ENCODE measurements at regions not wholly inside any gene's neighbourhood (a gene's known extent, or its start where the extent isn't known, plus 50 kb on each side); places are given as distances from the start of the nearest gene placed in this dataset.

DNA sequence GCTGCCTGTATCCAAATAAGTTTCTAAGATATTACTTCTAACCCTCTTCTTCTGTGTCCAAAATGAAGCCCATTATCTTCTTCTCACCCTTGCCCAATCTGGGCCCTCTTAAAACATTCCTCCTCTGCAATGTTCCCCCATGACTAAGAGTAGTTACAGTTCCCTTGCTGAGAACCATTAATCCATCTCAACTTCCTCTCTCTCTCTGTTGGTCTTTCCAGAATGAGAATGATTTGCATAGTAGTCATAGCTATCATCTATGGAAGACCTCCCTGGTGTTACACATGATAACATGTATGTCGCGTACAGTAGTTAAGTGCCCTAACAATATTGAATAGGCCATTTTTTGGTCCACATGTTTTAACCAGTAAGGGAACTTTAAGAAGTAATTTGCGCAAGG, 177.9 kb downstream of the ANXA2 start:
- no peaks in the 10 kb centered on the region for H3K27me3 ChIP-seq
- no peaks in the 10 kb centered on the region for H3F3A ChIP-seq (ENCODE audit: low read depth)
- Mint-ChIP-seq H3K4me3 (no peak overlapping the region), H3K4me1 (peaks cover 13% of the 10 kb centered on the region), H3K9me3 (no peaks in the 10 kb centered on the region), H3K36me3 (no peaks in the 10 kb centered on the region), H3K27ac (no peak overlapping the region), H3K27me3 (ENCODE audit: insufficient read depth, low read depth) (no peaks in the 10 kb centered on the region)
- no peak overlapping the region for H3K27ac ChIP-seq
- no peak overlapping the region for H3K4me3 ChIP-seq
- H3K79me2 ChIP-seq (ENCODE audit: low read depth), result no peaks in the 10 kb centered on the region
- no peak overlapping the region for H3K9ac ChIP-seq
- DNase-seq (ENCODE audit: low spot score), result no peak
- no peaks in the 10 kb centered on the region for H4K20me1 ChIP-seq (ENCODE audit: low read depth)
- no peak overlapping the region for H2AFZ ChIP-seq (replicated peaks)
- H3K9me3 ChIP-seq (ENCODE audit: low read depth), result no peaks in the 10 kb centered on the region
- no peak overlapping the region for H3K4me2 ChIP-seq
- TF ChIP-seq EZH2phosphoT487 (IDR thresholded peaks at IDR 0.05) (no peak), EZH2 (IDR thresholded peaks at IDR 0.05) (no peak)
- TF ChIP-seq, protein P1, sequence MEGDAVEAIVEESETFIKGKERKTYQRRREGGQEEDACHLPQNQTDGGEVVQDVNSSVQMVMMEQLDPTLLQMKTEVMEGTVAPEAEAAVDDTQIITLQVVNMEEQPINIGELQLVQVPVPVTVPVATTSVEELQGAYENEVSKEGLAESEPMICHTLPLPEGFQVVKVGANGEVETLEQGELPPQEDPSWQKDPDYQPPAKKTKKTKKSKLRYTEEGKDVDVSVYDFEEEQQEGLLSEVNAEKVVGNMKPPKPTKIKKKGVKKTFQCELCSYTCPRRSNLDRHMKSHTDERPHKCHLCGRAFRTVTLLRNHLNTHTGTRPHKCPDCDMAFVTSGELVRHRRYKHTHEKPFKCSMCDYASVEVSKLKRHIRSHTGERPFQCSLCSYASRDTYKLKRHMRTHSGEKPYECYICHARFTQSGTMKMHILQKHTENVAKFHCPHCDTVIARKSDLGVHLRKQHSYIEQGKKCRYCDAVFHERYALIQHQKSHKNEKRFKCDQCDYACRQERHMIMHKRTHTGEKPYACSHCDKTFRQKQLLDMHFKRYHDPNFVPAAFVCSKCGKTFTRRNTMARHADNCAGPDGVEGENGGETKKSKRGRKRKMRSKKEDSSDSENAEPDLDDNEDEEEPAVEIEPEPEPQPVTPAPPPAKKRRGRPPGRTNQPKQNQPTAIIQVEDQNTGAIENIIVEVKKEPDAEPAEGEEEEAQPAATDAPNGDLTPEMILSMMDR (IDR thresholded peaks at IDR 0.05), result no peak
- H3K36me3 ChIP-seq, result no peaks in the 10 kb centered on the region
- H3K4me1 ChIP-seq, result peaks cover 21% of the 10 kb centered on the region

DNA sequence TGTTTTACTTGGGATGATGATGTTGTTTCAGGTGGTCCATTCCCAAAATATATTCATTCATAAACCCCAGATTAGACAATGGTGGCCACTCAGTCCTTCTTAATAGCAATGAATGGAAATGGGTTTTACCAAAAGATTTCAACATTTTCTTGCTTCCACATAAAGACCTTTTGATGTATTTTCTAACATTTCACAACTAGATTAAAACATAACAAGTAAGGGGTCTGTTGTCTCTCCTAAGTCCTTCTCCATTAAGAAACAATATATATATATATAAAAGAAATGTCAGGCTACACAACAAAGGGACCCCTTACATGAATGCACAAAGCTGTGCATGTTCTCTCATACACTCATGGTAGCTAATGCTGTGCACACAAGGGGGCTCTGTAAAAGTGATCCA, 176.4 kb downstream of the ANXA2 start:
- Histone ChIP-seq H3K4me3 (no peak overlapping the region), H4K20me1 (ENCODE audit: low read depth) (no peaks in the 10 kb centered on the region), H3K9me3 (ENCODE audit: low read depth) (no peaks in the 10 kb centered on the region), H2AFZ (replicated peaks) (no peak overlapping the region), H3K27me3 (no peaks in the 10 kb centered on the region), H3K4me1 (peaks cover 14% of the 10 kb centered on the region), H3K4me2 (no peak overlapping the region), H3F3A (ENCODE audit: low read depth) (no peaks in the 10 kb centered on the region), H3K36me3 (no peaks in the 10 kb centered on the region), H3K9ac (no peak overlapping the region), H3K79me2 (ENCODE audit: low read depth) (no peaks in the 10 kb centered on the region), H3K27ac (no peak overlapping the region)
- Mint-ChIP-seq H3K9me3 (no peaks in the 10 kb centered on the region), H3K4me3 (no peak overlapping the region), H3K27ac (no peak overlapping the region), H3K27me3 (ENCODE audit: insufficient read depth, low read depth) (no peaks in the 10 kb centered on the region), H3K4me1 (peaks cover 13% of the 10 kb centered on the region), H3K36me3 (no peaks in the 10 kb centered on the region)
- TF ChIP-seq, protein P1 (IDR thresholded peaks at IDR 0.05), result no peak
- TF ChIP-seq EZH2phosphoT487 (IDR thresholded peaks at IDR 0.05), result no peak
- TF ChIP-seq EZH2 (IDR thresholded peaks at IDR 0.05), result no peak
- DNase-seq (ENCODE audit: low spot score), result no peak

DNA sequence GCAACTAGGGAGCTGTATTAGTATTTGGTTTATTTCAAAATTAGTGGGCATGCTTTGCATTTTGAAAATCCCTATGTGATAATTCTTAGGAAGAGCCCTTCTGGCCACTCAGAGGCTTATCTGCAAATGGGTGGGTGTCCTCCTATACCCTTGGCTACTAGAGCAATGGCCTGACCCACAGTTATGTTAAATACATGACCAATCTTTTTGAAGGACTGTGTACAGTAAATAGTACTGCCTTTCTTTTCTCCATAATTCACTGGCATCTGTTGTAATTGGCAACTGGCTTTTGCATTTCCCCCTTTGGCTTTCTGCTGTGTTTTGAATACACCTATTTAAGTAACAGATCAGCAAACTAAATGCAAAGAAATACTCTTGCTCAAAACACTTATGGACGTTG, 175.4 kb downstream of the ANXA2 start:
- Histone ChIP-seq H4K20me1 (ENCODE audit: low read depth) (no peaks in the 10 kb centered on the region), H3K9ac (no peak overlapping the region), H3K79me2 (ENCODE audit: low read depth) (no peaks in the 10 kb centered on the region), H3K4me3 (no peak overlapping the region), H3F3A (ENCODE audit: low read depth) (no peaks in the 10 kb centered on the region), H3K27me3 (no peaks in the 10 kb centered on the region), H3K27ac (no peak overlapping the region), H3K9me3 (ENCODE audit: low read depth) (no peaks in the 10 kb centered on the region), H3K36me3 (no peaks in the 10 kb centered on the region), H3K4me1 (peaks cover 14% of the 10 kb centered on the region), H3K4me2 (no peak overlapping the region), H2AFZ (replicated peaks) (no peak overlapping the region)
- peaks cover 13% of the 10 kb centered on the region for H3K4me1 Mint-ChIP-seq
- no peak overlapping the region for H3K4me3 Mint-ChIP-seq
- H3K36me3 Mint-ChIP-seq, result no peaks in the 10 kb centered on the region
- H3K27me3 Mint-ChIP-seq (ENCODE audit: insufficient read depth, low read depth), result peaks cover 3% of the 10 kb centered on the region
- H3K9me3 Mint-ChIP-seq, result no peaks in the 10 kb centered on the region
- TF ChIP-seq EZH2 (IDR thresholded peaks at IDR 0.05) (no peak), EZH2phosphoT487 (IDR thresholded peaks at IDR 0.05) (no peak)
- TF ChIP-seq, protein P1 (IDR thresholded peaks at IDR 0.05), result no peak
- no peak overlapping the region for H3K27ac Mint-ChIP-seq
- DNase-seq (ENCODE audit: low spot score), result no peak

Measured in neural progenitor cell (in vitro differentiated cells).